IMR-90 (cell line): ENCODE measurements at regions not wholly inside any gene's neighbourhood (a gene's known extent, or its start where the extent isn't known, plus 50 kb on each side); places are given as distances from the start of the nearest gene placed in this dataset.

Experiments used
- ATAC-seq: fragments of 200-7000 bp; cut with Tn5 transposase; 2 replicates; pipeline ENCODE4 v1.9.1; 2020; ENCODE audit warnings: low read depth, mild to moderate bottlenecking, moderate library complexity
- BruUV-seq: library from RNA; stranded (reverse); fragments of 400-500 nt; replicated peaks from 2 replicates; lab custom pipeline; 2021; lab: Mats Ljungman, UMichigan
- CTCF ChIA-PET: fragments of 300-600 bp; formaldehyde crosslinking; extraction: SDS; loops from one replicate; lab custom pipeline; 2021; ENCODE audit warnings: antibody characterized with exemption; lab: Yijun Ruan, JAX
- POLR2A ChIA-PET: fragments of 300-600 bp; sonication (Branson Sonifier 250); formaldehyde crosslinking; loops from one replicate; lab custom pipeline; 2022; ENCODE audit warnings: antibody characterized with exemption; ENCODE audit not compliant: unreplicated experiment; lab: Charles Lee
- DNase-seq: peaks from one replicate; pipeline ENCODE4 v3.0.0; 2013
- H2AFZ ChIP-seq: replicated peaks from 2 replicates; pipeline ENCODE3; 2013; ENCODE audit warnings: low read length, mild to moderate bottlenecking; ENCODE audit not compliant: poor library complexity
- H2AK5ac ChIP-seq: 2 replicates; pipeline ENCODE4 v1.6.1; 2013; ENCODE audit warnings: low read depth, low read length, inconsistent platforms
- H2AK9ac ChIP-seq: replicated peaks from 2 replicates; pipeline ENCODE3; 2013; ENCODE audit warnings: mild to moderate bottlenecking, low read depth, low read length, moderate library complexity; ENCODE audit not compliant: poor library complexity
- H2BK120ac ChIP-seq: 2 replicates; pipeline ENCODE4 v1.6.1; 2013; ENCODE audit warnings: low read depth, low read length, inconsistent platforms
- H2BK15ac ChIP-seq: 3 replicates; pipeline ENCODE4 v1.6.1; 2013; ENCODE audit warnings: low read depth, low read length, inconsistent platforms
- H2BK20ac ChIP-seq: 2 replicates; pipeline ENCODE4 v1.6.1; 2013; ENCODE audit warnings: low read depth, mild to moderate bottlenecking, inconsistent platforms, low read length, moderate library complexity
- H2BK5ac ChIP-seq: 2 replicates; pipeline ENCODE4 v1.6.1; 2013; ENCODE audit warnings: mild to moderate bottlenecking, low read depth, low read length, inconsistent platforms; ENCODE audit not compliant: poor library complexity, severe bottlenecking
- H3K14ac ChIP-seq: replicated peaks from 2 replicates; pipeline ENCODE4 v1.6.1; 2013; ENCODE audit warnings: low read depth, low read length, inconsistent platforms
- H3K18ac ChIP-seq: 2 replicates; pipeline ENCODE4 v1.6.1; 2013; ENCODE audit warnings: low read depth, low read length, control low read depth
- H3K23ac ChIP-seq: 2 replicates; pipeline ENCODE4 v1.6.1; 2013; ENCODE audit warnings: low read depth, low read length, inconsistent platforms
- H3K27ac ChIP-seq: 2 replicates; pipeline ENCODE4 v1.5.1; 2013; ENCODE audit warnings: mild to moderate bottlenecking, control low read depth, low read length; ENCODE audit not compliant: insufficient read depth
- H3K27me3 ChIP-seq: 2 replicates; pipeline ENCODE4 v1.6.1; 2013; ENCODE audit warnings: low read length; ENCODE audit not compliant: control insufficient read depth, insufficient read depth
- H3K36me3 ChIP-seq: 2 replicates; pipeline ENCODE4 v1.6.1; 2013; ENCODE audit warnings: low read length, mixed read lengths; ENCODE audit not compliant: control insufficient read depth, insufficient read depth
- H3K4ac ChIP-seq: 2 replicates; pipeline ENCODE4 v1.6.1; 2013; ENCODE audit warnings: low read depth, low read length, inconsistent platforms
- H3K4me1 ChIP-seq: 2 replicates; pipeline ENCODE4 v1.6.1; 2013; ENCODE audit warnings: low read length, mixed read lengths; ENCODE audit not compliant: control insufficient read depth, insufficient read depth
- H3K4me2 ChIP-seq: 2 replicates; pipeline ENCODE4 v1.6.1; 2013; ENCODE audit warnings: low read depth, mild to moderate bottlenecking, control low read depth, low read length, moderate library complexity
- H3K4me3 ChIP-seq: 2 replicates; pipeline ENCODE4 v1.5.1; 2013; ENCODE audit warnings: low read depth, mild to moderate bottlenecking, control low read depth, low read length, moderate library complexity; ENCODE audit not compliant: insufficient read depth
- H3K56ac ChIP-seq: 2 replicates; pipeline ENCODE4 v1.6.1; 2013; ENCODE audit warnings: low read length, inconsistent platforms; ENCODE audit not compliant: insufficient read depth; ENCODE audit errors: extremely low read depth
- H3K79me1 ChIP-seq, 2 experiments: 2 replicates each; pipeline ENCODE4 v1.6.1; 2013; ENCODE audit warnings: low read length in 2 of 2, inconsistent platforms in 1 of 2, low read depth in 1 of 2
- H3K9ac ChIP-seq: 2 replicates; pipeline ENCODE4 v1.6.1; 2013; ENCODE audit warnings: low read depth, low read length, control low read depth
- H3K9me1 ChIP-seq: 2 replicates; pipeline ENCODE4 v1.6.1; 2013; ENCODE audit warnings: low read length, inconsistent platforms; ENCODE audit not compliant: insufficient read depth
- H3K9me3 ChIP-seq: 2 replicates; pipeline ENCODE4 v1.6.1; 2013; ENCODE audit warnings: low read length; ENCODE audit not compliant: control insufficient read depth, insufficient read depth
- H4K20me1 ChIP-seq: 2 replicates; pipeline ENCODE4 v1.6.1; 2013; ENCODE audit warnings: low read length, inconsistent platforms; ENCODE audit not compliant: insufficient read depth
- H4K5ac ChIP-seq: 2 replicates; pipeline ENCODE4 v1.6.1; 2013; ENCODE audit warnings: mild to moderate bottlenecking, low read depth, low read length, control low read depth
- H4K8ac ChIP-seq, 2 experiments: 2 replicates each; pipeline ENCODE4 v1.6.1; 2013; ENCODE audit warnings: low read depth in 2 of 2, low read length in 2 of 2, control low read depth in 1 of 2, inconsistent platforms in 1 of 2
- H4K91ac ChIP-seq: 2 replicates; pipeline ENCODE4 v1.6.1; 2013; ENCODE audit warnings: low read depth, low read length, inconsistent platforms; ENCODE audit not compliant: insufficient read depth
- BHLHE40 ChIP-seq: fragments of 150-350 bp; IDR thresholded peaks from 2 replicates; pipeline ENCODE4 v1.6.1; 2016; ENCODE audit warnings: mild to moderate bottlenecking, low read depth, low read length
- CEBPB ChIP-seq: IDR thresholded peaks from 2 replicates; pipeline ENCODE4 v1.6.1; 2012; ENCODE audit warnings: low read depth, low read length, improper control_type of control experiment
- CHD1 ChIP-seq: IDR thresholded peaks from 2 replicates; pipeline ENCODE4 v1.6.1; 2012; ENCODE audit warnings: low read depth, low read length, improper control_type of control experiment
- ELK1 ChIP-seq: fragments of 150-350 bp; IDR thresholded peaks from 2 replicates; pipeline ENCODE4 v1.6.1; 2016; ENCODE audit warnings: low read depth, mild to moderate bottlenecking, low read length, moderate library complexity, borderline replicate concordance
- FOS ChIP-seq: fragments of 150-350 bp; IDR thresholded peaks from 2 replicates; pipeline ENCODE4 v1.6.1; 2016; ENCODE audit warnings: low read depth, low read length
- MAFK ChIP-seq: IDR thresholded peaks from 2 replicates; pipeline ENCODE4 v1.6.1; 2012; ENCODE audit warnings: low read depth, low read length, improper control_type of control experiment
- MAZ ChIP-seq: IDR thresholded peaks from 2 replicates; pipeline ENCODE4 v1.6.1; 2012; ENCODE audit warnings: low read depth, mild to moderate bottlenecking, low read length, improper control_type of control experiment, moderate library complexity, borderline replicate concordance
- MXI1 ChIP-seq: IDR thresholded peaks from 2 replicates; pipeline ENCODE4 v1.6.1; 2012; ENCODE audit warnings: low read depth, mild to moderate bottlenecking, low read length, moderate library complexity, borderline replicate concordance
- NFE2L2 ChIP-seq: fragments of 150-350 bp; IDR thresholded peaks from 2 replicates; pipeline ENCODE4 v1.6.1; 2016; ENCODE audit warnings: low read depth, mild to moderate bottlenecking, low read length
- POLR2A ChIP-seq: IDR thresholded peaks from 2 replicates; pipeline ENCODE4 v1.6.1; 2012; ENCODE audit warnings: mild to moderate bottlenecking, low read depth, low read length
- RAD21 ChIP-seq: IDR thresholded peaks from 2 replicates; pipeline ENCODE4 v1.6.1; 2012; ENCODE audit warnings: low read length, improper control_type of control experiment
- RCOR1 ChIP-seq: IDR thresholded peaks from 2 replicates; pipeline ENCODE4 v1.6.1; 2012; ENCODE audit warnings: mild to moderate bottlenecking, low read length, improper control_type of control experiment; ENCODE audit not compliant: insufficient replicate concordance
- RFX5 ChIP-seq: IDR thresholded peaks from 2 replicates; pipeline ENCODE4 v1.8.0; 2012; ENCODE audit warnings: low read depth, mild to moderate bottlenecking, low read length, moderate library complexity
- SMC3 ChIP-seq: fragments of 150-350 bp; IDR thresholded peaks from 2 replicates; pipeline ENCODE4 v1.6.1; 2016; ENCODE audit warnings: low read depth, mild to moderate bottlenecking, antibody characterized with exemption, low read length, moderate library complexity
- USF2 ChIP-seq: fragments of 150-350 bp; IDR thresholded peaks from 2 replicates; pipeline ENCODE4 v1.6.1; 2017; ENCODE audit warnings: mild to moderate bottlenecking, antibody characterized with exemption, low read length, low read depth
- dilution Hi-C: fragments of 300-500 bp; cut with HindIII; formaldehyde crosslinking; loops from one replicate; pipeline ENCODE4 v1.14.3; 2018; ENCODE audit warnings: low sequenced_read_pairs; ENCODE audit not compliant: unreplicated experiment
- in situ Hi-C: fragments of 300-500 bp; cut with MboI; formaldehyde crosslinking; loops from 3 replicates; pipeline ENCODE4 v1.14.3; 2019; ENCODE audit warnings: low sequenced_read_pairs, inconsistent platforms, mixed read lengths
- intact Hi-C: fragments of 100-400 bp; cut with micrococcal nuclease; formaldehyde crosslinking; loops from 2 replicates; pipeline ENCODE4 v1.10.0; 2022
- TF ChIP-seq, protein P1 (sequence below): conservative IDR thresholded peaks from 2 replicates; pipeline ENCODE4 v1.5.1; 2012; ENCODE audit warnings: mild to moderate bottlenecking, low read depth, low read length, improper control_type of control experiment

DNA sequence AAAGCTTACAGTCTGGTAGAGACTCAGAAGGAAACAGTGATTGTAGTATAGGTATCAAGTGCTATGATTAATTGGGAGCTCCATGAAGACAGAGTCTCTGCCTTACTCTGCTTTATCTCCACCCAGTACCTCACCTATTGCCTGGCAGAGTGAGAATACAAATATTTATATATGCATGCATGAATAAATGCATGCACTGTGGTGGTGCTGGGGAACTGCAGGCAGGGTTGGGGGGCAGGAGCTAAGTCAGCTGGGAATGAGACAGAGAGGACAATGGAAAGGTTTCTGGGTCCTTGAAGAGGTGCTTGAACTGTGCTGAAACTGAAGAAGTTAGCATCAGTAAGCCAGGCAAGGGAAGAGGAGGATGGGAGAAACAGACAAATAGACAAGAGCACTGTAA lies 80.8 kb upstream of the PPP2R2B start:
- CTCF ChIA-PET: interaction anchor here (0.6 to 1.4 kb wide), 2 partner anchors 157 to 398 kb away, joined by 3 read pairs; no protein-coding TSS in a partner anchor

More for the DNA sequence above, 80.8 kb upstream of the PPP2R2B start:
- Histone ChIP-seq H3K23ac (no peak overlapping the region), H3K56ac (no peak overlapping the region), H3K14ac (no peak overlapping the region), H3K9ac (no peak overlapping the region), H3K4me2 (no peak overlapping the region), H2BK120ac (no peak overlapping the region), H3K27me3 (no peaks in the 10 kb centered on the region), H2BK20ac (no peak overlapping the region), H3K4ac (no peak overlapping the region), H4K8ac (no peak overlapping the region), H4K20me1 (no peaks in the 10 kb centered on the region), H2BK15ac (no peak overlapping the region), H4K91ac (no peak overlapping the region), H2AK5ac (no peak overlapping the region), H3K9me1 (no peaks in the 10 kb centered on the region), H3K36me3 (no peaks in the 10 kb centered on the region), H2AFZ (no peak overlapping the region), H3K18ac (no peak overlapping the region), H2BK5ac (no peak overlapping the region), H3K4me3 (no peak overlapping the region), H3K4me1 (no peaks in the 10 kb centered on the region), H3K9me3 (no peaks in the 10 kb centered on the region), H2AK9ac (no peak overlapping the region), H3K27ac (no peak overlapping the region), H3K79me1 (no peaks in the 10 kb centered on the region), H4K5ac (no peak overlapping the region)
- in situ Hi-C loops (no loop called here), intact Hi-C loops (no loop called here), dilution Hi-C loops (loop anchor here (25.0 kb wide), 1 partner anchor 422 kb away; no protein-coding TSS in a partner anchor)
- TF ChIP-seq RAD21 (no peak), MAFK (no peak), NFE2L2 (no peak), POLR2A (no peak), BHLHE40 (no peak), CEBPB (no peak), CHD1 (no peak), RFX5 (no peak), SMC3 (no peak), MXI1 (no peak), RCOR1 (no peak), ELK1 (no peak), FOS (no peak), MAZ (no peak), USF2 (no peak)
- TF ChIP-seq, protein P1, sequence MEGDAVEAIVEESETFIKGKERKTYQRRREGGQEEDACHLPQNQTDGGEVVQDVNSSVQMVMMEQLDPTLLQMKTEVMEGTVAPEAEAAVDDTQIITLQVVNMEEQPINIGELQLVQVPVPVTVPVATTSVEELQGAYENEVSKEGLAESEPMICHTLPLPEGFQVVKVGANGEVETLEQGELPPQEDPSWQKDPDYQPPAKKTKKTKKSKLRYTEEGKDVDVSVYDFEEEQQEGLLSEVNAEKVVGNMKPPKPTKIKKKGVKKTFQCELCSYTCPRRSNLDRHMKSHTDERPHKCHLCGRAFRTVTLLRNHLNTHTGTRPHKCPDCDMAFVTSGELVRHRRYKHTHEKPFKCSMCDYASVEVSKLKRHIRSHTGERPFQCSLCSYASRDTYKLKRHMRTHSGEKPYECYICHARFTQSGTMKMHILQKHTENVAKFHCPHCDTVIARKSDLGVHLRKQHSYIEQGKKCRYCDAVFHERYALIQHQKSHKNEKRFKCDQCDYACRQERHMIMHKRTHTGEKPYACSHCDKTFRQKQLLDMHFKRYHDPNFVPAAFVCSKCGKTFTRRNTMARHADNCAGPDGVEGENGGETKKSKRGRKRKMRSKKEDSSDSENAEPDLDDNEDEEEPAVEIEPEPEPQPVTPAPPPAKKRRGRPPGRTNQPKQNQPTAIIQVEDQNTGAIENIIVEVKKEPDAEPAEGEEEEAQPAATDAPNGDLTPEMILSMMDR: no peak
- DNase-seq (no peak), ATAC-seq (no peak)
- POLR2A ChIA-PET: no interaction called here
- no TSS peak for BruUV-seq
